ENCODE measurements at regions not wholly inside any gene's neighbourhood (a gene's known extent, or its start where the extent isn't known, plus 50 kb on each side); places are given as distances from the start of the nearest gene placed in this dataset.
A peak's percentile ranks its signal among the peaks of the same experiment; 100 is the strongest.

- H3K27me3 Mint-ChIP-seq, result no peaks in the 10 kb centered on the region
These were observed 180.3 kb downstream of the MYCN start for GRCh38 chr2:16120591-16121180.

GRCh38 chr2:16119741-16120140 is 179.4 kb downstream of the MYCN start:
- Mint-ChIP-seq H3K4me1 (ENCODE audit: low read depth in 2 of 2) (no peaks in the 10 kb centered on the region), H3K36me3 (no peaks in the 10 kb centered on the region), H3K4me3 (no peak overlapping the region), H3K9me3 (no peaks in the 10 kb centered on the region), H3K27ac (no peak overlapping the region), H3K27me3 (no peaks in the 10 kb centered on the region)
- no peak for DNase-seq (ENCODE audit: low spot score)
- no peak for ATAC-seq

More at GRCh38 chr2:16120591-16121180, 180.3 kb downstream of the MYCN start:
- no peaks in the 10 kb centered on the region for H3K9me3 Mint-ChIP-seq
- no peak overlapping the region for H3K27ac Mint-ChIP-seq
- H3K4me3 Mint-ChIP-seq, result no peak overlapping the region
- ATAC-seq, result no peak
- H3K4me1 Mint-ChIP-seq (ENCODE audit: low read depth in 2 of 2), result no peaks in the 10 kb centered on the region
- no peaks in the 10 kb centered on the region for H3K36me3 Mint-ChIP-seq
- DNase-seq (ENCODE audit: low spot score), result no peak

- Mint-ChIP-seq H3K36me3 (no peaks in the 10 kb centered on the region), H3K4me3 (no peak overlapping the region), H3K4me1 (ENCODE audit: low read depth in 2 of 2) (no peaks in the 10 kb centered on the region), H3K9me3 (no peaks in the 10 kb centered on the region), H3K27ac (no peak overlapping the region), H3K27me3 (no peaks in the 10 kb centered on the region)
- ATAC-seq (no peak), DNase-seq (ENCODE audit: low spot score) (no peak)
These were observed 178.6 kb downstream of the MYCN start for GRCh38 chr2:16118611-16119590.

GRCh38 chr2:16117791-16118610 is 177.7 kb downstream of the MYCN start:
- H3K36me3 Mint-ChIP-seq, result no peaks in the 10 kb centered on the region
- H3K4me1 Mint-ChIP-seq (ENCODE audit: low read depth in 2 of 2), result no peaks in the 10 kb centered on the region
- no peak for DNase-seq (ENCODE audit: low spot score)
- no peak overlapping the region for H3K27ac Mint-ChIP-seq
- no peak overlapping the region for H3K4me3 Mint-ChIP-seq
- no peak for ATAC-seq
- no peaks in the 10 kb centered on the region for H3K27me3 Mint-ChIP-seq
- H3K9me3 Mint-ChIP-seq, result no peaks in the 10 kb centered on the region

GRCh38 chr2:16117021-16117700 is 176.8 kb downstream of the MYCN start:
- Mint-ChIP-seq H3K4me3 (no peak overlapping the region), H3K36me3 (no peaks in the 10 kb centered on the region), H3K27me3 (no peaks in the 10 kb centered on the region), H3K27ac (no peak overlapping the region), H3K9me3 (no peaks in the 10 kb centered on the region), H3K4me1 (ENCODE audit: low read depth in 2 of 2) (no peaks in the 10 kb centered on the region)
- ATAC-seq (no peak), DNase-seq (ENCODE audit: low spot score) (no peak)

GRCh38 chr2:16115881-16116830 is 175.8 kb downstream of the MYCN start:
- Mint-ChIP-seq H3K27me3 (no peaks in the 10 kb centered on the region), H3K27ac (no peak overlapping the region), H3K36me3 (no peaks in the 10 kb centered on the region), H3K9me3 (no peaks in the 10 kb centered on the region), H3K4me3 (no peak overlapping the region), H3K4me1 (ENCODE audit: low read depth in 2 of 2) (no peaks in the 10 kb centered on the region)
- DNase-seq (ENCODE audit: low spot score), result no peak
- ATAC-seq, result no peak

GRCh38 chr2:16115291-16115690 is 174.9 kb downstream of the MYCN start:
- no peaks in the 10 kb centered on the region for H3K36me3 Mint-ChIP-seq
- H3K4me3 Mint-ChIP-seq, result no peak overlapping the region
- no peak overlapping the region for H3K27ac Mint-ChIP-seq
- no peak for DNase-seq (ENCODE audit: low spot score)
- no peaks in the 10 kb centered on the region for H3K4me1 Mint-ChIP-seq (ENCODE audit: low read depth in 2 of 2)
- no peaks in the 10 kb centered on the region for H3K9me3 Mint-ChIP-seq
- no peak for ATAC-seq
- H3K27me3 Mint-ChIP-seq, result no peaks in the 10 kb centered on the region

- Mint-ChIP-seq H3K36me3 (no peaks in the 10 kb centered on the region), H3K9me3 (no peaks in the 10 kb centered on the region), H3K27ac (no peak overlapping the region), H3K4me3 (no peak overlapping the region), H3K27me3 (no peaks in the 10 kb centered on the region), H3K4me1 (ENCODE audit: low read depth in 2 of 2) (no peaks in the 10 kb centered on the region)
- DNase-seq (ENCODE audit: low spot score) (no peak), ATAC-seq (no peak)
These were observed 174.5 kb downstream of the MYCN start for GRCh38 chr2:16114836-16115235.

- no peak overlapping the region for H3K4me3 Mint-ChIP-seq
- no peaks in the 10 kb centered on the region for H3K36me3 Mint-ChIP-seq
- no peak for DNase-seq (ENCODE audit: low spot score)
- H3K9me3 Mint-ChIP-seq, result no peaks in the 10 kb centered on the region
- ATAC-seq, result no peak
- no peaks in the 10 kb centered on the region for H3K27me3 Mint-ChIP-seq
- no peaks in the 10 kb centered on the region for H3K4me1 Mint-ChIP-seq (ENCODE audit: low read depth in 2 of 2)
- H3K27ac Mint-ChIP-seq, result no peak overlapping the region
These were observed 173.7 kb downstream of the MYCN start for GRCh38 chr2:16114070-16114469.

GRCh38 chr2:16113568-16113967 is 173.2 kb downstream of the MYCN start:
- Mint-ChIP-seq H3K4me1 (ENCODE audit: low read depth in 2 of 2) (no peaks in the 10 kb centered on the region), H3K36me3 (no peaks in the 10 kb centered on the region), H3K4me3 (no peak overlapping the region), H3K27ac (no peak overlapping the region), H3K27me3 (no peaks in the 10 kb centered on the region), H3K9me3 (no peaks in the 10 kb centered on the region)
- DNase-seq (ENCODE audit: low spot score), result no peak
- ATAC-seq, result peak in 1 of 2 donors; percentile 7

- H3K27me3 Mint-ChIP-seq, result no peaks in the 10 kb centered on the region
- H3K4me1 Mint-ChIP-seq (ENCODE audit: low read depth in 2 of 2), result no peaks in the 10 kb centered on the region
- DNase-seq (ENCODE audit: low spot score), result no peak
- no peak for ATAC-seq
- no peaks in the 10 kb centered on the region for H3K36me3 Mint-ChIP-seq
- H3K4me3 Mint-ChIP-seq, result no peak overlapping the region
- H3K27ac Mint-ChIP-seq, result no peak overlapping the region
- H3K9me3 Mint-ChIP-seq, result no peaks in the 10 kb centered on the region
These were observed 172.7 kb downstream of the MYCN start for GRCh38 chr2:16112972-16113560.

GRCh38 chr2:16112251-16112971 is 172.1 kb downstream of the MYCN start:
- Mint-ChIP-seq H3K4me3 (no peak overlapping the region), H3K27ac (no peak overlapping the region), H3K4me1 (ENCODE audit: low read depth in 2 of 2) (no peaks in the 10 kb centered on the region), H3K27me3 (no peaks in the 10 kb centered on the region), H3K36me3 (no peaks in the 10 kb centered on the region), H3K9me3 (no peaks in the 10 kb centered on the region)
- DNase-seq (ENCODE audit: low spot score), result no peak
- no peak for ATAC-seq
